NCI-H82 treated with DMSO at 0.1 percent for 48 hours (cell line): ENCODE measurements at regions not wholly inside any gene's neighbourhood (a gene's known extent, or its start where the extent isn't known, plus 50 kb on each side); places are given as distances from the start of the nearest gene placed in this dataset.
"Not testable (repeated sequence)": the region's sequence is repeated elsewhere in the genome, so short reads cannot be mapped to it uniquely, and the experiment has no call there.

Source experiments
- DNase-seq: peaks from one replicate; lab custom pipeline; 2025; ENCODE audit not compliant: unreplicated experiment; lab: John Stamatoyannopoulos, UW

GRCh38 chr3:165938986-165939540, 101.8 kb upstream of the BCHE start:
- peak; percentile 45 for DNase-seq

- DNase-seq = not testable (repeated sequence)
Measured at GRCh38 chr3:165936081-165936480, 98.9 kb upstream of the BCHE start.

- DNase-seq = not testable (repeated sequence)
Measured at GRCh38 chr3:165924301-165924791, 87.1 kb upstream of the BCHE start.

GRCh38 chr3:165920984-165921383, 83.8 kb upstream of the BCHE start:
- no peak for DNase-seq

- no peak for DNase-seq
Measured at GRCh38 chr3:165919284-165919683, 82.1 kb upstream of the BCHE start.

- DNase-seq = no peak
Measured at GRCh38 chr3:165918657-165918979, 81.4 kb upstream of the BCHE start.

- DNase-seq = not testable (repeated sequence)
Measured at GRCh38 chr3:165917938-165918656, 80.9 kb upstream of the BCHE start.

GRCh38 chr3:165915104-165915503, 77.9 kb upstream of the BCHE start:
- DNase-seq = not testable (repeated sequence)

GRCh38 chr3:165903885-165904630, 66.8 kb upstream of the BCHE start:
- no peak for DNase-seq

- no peak for DNase-seq
Measured at GRCh38 chr3:165899066-165899465, 61.8 kb upstream of the BCHE start.

- DNase-seq = no peak
Measured at GRCh38 chr3:165897137-165897536, 59.9 kb upstream of the BCHE start.

GRCh38 chr3:165895919-165896318, 58.7 kb upstream of the BCHE start:
- DNase-seq = peak; percentile 22

GRCh38 chr3:165892565-165892964, 55.3 kb upstream of the BCHE start:
- DNase-seq = no peak
